ENCODE measurements at regions not wholly inside any gene's neighbourhood (a gene's known extent, or its start where the extent isn't known, plus 50 kb on each side); places are given as distances from the start of the nearest gene placed in this dataset.

- no peak for TF ChIP-seq CTCF (IDR thresholded peaks at IDR 0.05; ENCODE audit: insufficient read depth, low read length)
- TF ChIP-seq POLR2AphosphoS5 (IDR thresholded peaks at IDR 0.05; ENCODE audit: low read depth): no peak
- no peak for TF ChIP-seq REST (IDR thresholded peaks at IDR 0.05; ENCODE audit: insufficient replicate concordance, low read depth)
These were observed 139.3 kb downstream of the IRF8 start for GRCh38 chr16:86037999-86038925.

Data from HL-60 (cell line).